ENCODE measurements at regions not wholly inside any gene's neighbourhood (a gene's known extent, or its start where the extent isn't known, plus 50 kb on each side); places are given as distances from the start of the nearest gene placed in this dataset.
"Not testable (repeated sequence)": the region's sequence is repeated elsewhere in the genome, so short reads cannot be mapped to it uniquely, and the experiment has no call there.

DNA sequence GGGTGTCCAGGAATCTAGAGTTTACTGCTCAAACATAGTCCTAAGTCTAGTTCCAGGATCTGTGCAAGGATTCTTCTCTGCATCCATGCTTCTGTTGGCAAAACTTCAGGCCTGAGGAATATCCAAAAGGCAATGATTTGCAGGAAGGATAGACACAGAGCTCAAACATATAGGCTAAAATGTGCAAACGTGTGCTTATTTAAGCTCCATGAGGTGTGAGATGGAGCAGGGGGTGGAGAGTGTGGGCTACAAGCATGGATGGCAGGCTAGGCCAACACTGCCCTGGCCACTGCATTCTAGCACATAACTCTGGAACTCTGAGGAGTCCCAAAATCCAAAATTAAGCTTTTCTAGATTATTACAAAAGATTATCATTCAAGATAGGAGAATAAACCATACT, 301.1 kb downstream of the PAX3 start:
- TF ChIP-seq, protein P1, sequence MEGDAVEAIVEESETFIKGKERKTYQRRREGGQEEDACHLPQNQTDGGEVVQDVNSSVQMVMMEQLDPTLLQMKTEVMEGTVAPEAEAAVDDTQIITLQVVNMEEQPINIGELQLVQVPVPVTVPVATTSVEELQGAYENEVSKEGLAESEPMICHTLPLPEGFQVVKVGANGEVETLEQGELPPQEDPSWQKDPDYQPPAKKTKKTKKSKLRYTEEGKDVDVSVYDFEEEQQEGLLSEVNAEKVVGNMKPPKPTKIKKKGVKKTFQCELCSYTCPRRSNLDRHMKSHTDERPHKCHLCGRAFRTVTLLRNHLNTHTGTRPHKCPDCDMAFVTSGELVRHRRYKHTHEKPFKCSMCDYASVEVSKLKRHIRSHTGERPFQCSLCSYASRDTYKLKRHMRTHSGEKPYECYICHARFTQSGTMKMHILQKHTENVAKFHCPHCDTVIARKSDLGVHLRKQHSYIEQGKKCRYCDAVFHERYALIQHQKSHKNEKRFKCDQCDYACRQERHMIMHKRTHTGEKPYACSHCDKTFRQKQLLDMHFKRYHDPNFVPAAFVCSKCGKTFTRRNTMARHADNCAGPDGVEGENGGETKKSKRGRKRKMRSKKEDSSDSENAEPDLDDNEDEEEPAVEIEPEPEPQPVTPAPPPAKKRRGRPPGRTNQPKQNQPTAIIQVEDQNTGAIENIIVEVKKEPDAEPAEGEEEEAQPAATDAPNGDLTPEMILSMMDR (conservative IDR thresholded peaks at IDR 0.05; ENCODE audit: control insufficient read depth, insufficient read depth, low read depth, low read length) = no peak
- no peak overlapping the region for H3K4me3 ChIP-seq (ENCODE audit: control insufficient read depth, low read depth, low read length)
- no peak for DNase-seq (ENCODE audit: low read depth)

DNA sequence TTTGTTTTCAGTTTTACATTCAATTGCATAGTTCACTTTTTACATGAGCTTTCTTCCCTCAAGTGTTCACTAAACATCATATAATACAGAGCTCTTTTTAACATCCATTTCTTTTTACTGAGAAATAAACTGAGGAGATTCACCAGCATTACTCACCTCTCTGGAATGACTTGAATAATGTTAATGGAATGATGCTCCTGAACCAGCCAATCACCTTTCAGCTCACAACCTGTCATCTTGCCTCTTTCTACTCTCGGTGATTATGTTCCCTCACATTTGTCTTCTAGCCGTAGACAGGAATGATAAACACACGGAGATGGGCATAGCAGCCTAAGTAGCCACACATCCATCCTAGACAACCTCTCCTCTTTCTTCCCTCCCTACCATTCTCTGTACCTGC, 301.7 kb downstream of the PAX3 start:
- H3K4me3 ChIP-seq (ENCODE audit: control insufficient read depth, low read depth, low read length) = no peak overlapping the region
- peak; percentile 79 for DNase-seq (ENCODE audit: low read depth)
- TF ChIP-seq, protein P1 (conservative IDR thresholded peaks at IDR 0.05; ENCODE audit: control insufficient read depth, insufficient read depth, low read depth, low read length) = no peak

DNA sequence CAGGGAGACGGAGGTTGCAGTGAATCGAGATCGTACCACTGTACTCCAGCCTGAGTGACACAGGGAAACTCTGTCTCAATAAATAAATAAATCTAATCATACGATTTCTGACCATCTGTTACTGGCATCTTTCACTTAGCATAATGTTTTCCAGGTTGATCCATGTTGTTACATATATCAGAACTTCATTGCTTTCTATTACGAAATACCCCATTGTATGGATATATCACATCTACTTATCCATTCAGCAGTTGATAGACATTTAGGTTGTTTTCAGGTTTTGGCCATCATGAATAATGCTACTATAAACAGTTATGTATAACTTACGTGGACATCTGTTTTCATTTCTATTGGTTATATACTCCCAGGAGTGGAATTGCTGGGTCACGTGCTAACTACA, 303.9 kb downstream of the PAX3 start:
- H3K4me3 ChIP-seq (ENCODE audit: control insufficient read depth, low read depth, low read length) = no peak overlapping the region
- TF ChIP-seq, protein P1 (conservative IDR thresholded peaks at IDR 0.05; ENCODE audit: control insufficient read depth, insufficient read depth, low read depth, low read length) = no peak
- DNase-seq (ENCODE audit: low read depth) = no peak

DNA sequence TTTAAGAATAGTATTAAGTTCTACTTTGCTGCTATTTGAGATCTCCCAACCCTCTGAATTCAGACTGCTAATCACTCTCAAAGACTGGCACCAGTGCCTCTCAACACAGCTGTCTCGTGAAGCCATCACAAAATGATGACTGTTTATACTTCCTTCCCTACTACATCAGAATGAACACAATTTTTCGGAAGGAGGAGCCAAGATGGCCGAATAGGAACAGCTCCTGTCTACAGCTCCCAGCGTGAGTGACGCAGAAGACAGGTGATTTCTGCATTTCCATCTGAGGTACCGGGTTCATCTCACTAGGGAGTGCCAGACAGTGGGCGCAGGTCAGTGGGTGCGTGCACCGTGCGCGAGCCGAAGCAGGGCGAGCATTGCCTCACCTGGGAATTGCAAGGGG, 314.4 kb downstream of the PAX3 start:
- DNase-seq (ENCODE audit: low read depth); H3K4me3 ChIP-seq (ENCODE audit: control insufficient read depth, low read depth, low read length): not testable (repeated sequence)

DNA sequence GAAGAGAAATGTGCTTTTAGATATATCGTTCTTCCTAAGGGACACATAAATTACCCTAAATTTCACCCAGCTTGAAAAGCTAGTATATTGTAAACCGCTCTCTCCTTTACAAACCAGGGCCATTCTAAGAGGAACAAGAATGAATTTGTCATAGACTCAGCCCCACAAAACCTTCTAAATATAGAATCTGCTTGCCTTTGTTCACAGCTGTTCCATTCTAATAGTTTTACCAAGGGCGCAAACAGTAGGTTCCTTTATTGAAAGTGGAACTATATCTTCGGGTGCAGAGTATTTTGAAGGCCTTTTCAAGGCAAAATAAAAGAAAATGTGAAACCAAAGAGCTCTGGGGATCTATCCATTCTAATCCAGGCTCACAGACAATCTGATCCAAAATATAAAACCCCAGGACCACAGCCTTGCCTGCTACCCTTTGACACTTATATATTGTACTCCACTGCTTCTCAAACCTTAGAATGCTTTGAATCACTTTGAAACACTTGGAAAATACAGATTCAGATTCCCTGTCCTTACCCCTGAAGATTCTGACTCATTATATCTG, 316.8 kb downstream of the PAX3 start:
- no peak overlapping the region for H3K4me3 ChIP-seq (ENCODE audit: control insufficient read depth, low read depth, low read length)
- TF ChIP-seq, protein P1 (conservative IDR thresholded peaks at IDR 0.05; ENCODE audit: control insufficient read depth, insufficient read depth, low read depth, low read length) = no peak
- DNase-seq (ENCODE audit: low read depth) = no peak

DNA sequence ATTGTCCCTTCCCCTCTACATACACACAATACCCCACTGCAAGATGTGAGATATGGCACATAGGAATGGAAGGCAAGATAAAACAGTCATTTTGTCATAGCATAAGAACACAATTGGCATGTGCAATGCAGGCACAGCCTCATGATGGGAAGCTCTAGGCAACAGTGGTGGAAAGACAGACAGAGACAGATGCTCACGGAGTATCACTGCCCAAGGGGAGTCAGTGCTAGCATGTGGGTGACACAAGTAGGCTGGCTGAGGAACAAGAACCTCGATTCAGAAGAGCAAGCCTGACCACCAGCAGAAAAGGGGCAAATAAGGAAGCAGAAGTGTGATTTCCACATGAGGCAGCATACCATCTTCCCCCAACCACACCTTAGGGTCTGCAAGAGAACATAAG, 323.6 kb downstream of the PAX3 start:
- H3K4me3 ChIP-seq (ENCODE audit: control insufficient read depth, low read depth, low read length) = no peak overlapping the region
- TF ChIP-seq, protein P1 (conservative IDR thresholded peaks at IDR 0.05; ENCODE audit: control insufficient read depth, insufficient read depth, low read depth, low read length) = no peak
- DNase-seq (ENCODE audit: low read depth) = no peak

DNA sequence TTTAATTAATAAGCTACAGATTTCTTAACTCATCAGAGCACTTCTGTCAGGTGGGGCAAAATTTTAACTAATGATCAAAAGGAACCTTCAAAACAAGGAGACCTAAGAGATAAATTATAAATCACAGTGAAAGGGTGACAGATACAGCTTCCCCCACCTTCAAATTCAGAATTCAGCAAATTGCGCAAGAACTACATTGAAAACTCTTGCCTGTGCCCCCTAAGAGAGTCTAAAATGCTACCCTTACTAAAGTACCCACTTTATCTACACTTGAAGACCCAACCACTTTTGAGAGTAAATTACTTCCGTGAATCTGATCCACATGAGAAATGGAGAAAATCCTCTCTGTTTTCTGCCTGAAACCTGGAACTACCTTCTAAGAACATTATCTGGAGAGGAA, 324.9 kb downstream of the PAX3 start:
- TF ChIP-seq, protein P1 (conservative IDR thresholded peaks at IDR 0.05; ENCODE audit: control insufficient read depth, insufficient read depth, low read depth, low read length) = no peak
- no peak for DNase-seq (ENCODE audit: low read depth)
- H3K4me3 ChIP-seq (ENCODE audit: control insufficient read depth, low read depth, low read length) = no peak overlapping the region
